ENCODE measurements at regions not wholly inside any gene's neighbourhood (a gene's known extent, or its start where the extent isn't known, plus 50 kb on each side); places are given as distances from the start of the nearest gene placed in this dataset.

DNA sequence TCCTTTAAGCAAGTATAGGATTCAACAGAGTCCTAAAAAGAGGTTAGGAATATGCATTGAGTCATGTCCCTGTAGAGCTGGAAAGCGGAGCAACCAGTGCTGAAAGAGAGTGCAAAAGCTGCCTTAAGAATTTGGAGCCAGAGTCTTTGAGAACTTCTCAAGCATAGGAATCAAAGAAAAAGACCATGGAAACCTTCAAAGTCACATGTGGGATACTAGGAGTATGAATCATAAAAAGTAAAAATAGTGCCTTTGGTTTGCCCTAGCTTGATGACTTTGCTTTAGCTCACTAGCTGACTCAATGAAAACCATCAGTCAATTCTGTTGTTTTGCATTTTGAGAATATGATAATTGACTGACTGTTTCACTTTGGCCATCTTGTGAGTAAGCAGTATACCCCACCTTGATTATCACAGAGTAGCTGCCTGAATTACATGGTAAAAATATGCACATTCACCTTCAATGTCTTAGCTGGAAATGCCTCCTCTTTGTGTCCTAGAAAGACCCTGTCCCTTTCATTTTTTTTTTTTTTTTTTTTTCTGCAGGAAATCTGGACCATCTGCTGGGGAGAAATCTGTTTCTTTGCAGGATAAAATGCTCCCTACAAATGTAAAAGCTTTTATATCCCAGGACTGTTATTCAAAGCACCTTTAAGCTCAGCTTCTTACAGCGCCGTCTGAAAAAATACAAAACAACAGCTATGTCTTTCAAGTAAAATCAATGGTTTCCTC is 248.6 kb upstream of the KRR1 start:
- TF ChIP-seq, protein P1, sequence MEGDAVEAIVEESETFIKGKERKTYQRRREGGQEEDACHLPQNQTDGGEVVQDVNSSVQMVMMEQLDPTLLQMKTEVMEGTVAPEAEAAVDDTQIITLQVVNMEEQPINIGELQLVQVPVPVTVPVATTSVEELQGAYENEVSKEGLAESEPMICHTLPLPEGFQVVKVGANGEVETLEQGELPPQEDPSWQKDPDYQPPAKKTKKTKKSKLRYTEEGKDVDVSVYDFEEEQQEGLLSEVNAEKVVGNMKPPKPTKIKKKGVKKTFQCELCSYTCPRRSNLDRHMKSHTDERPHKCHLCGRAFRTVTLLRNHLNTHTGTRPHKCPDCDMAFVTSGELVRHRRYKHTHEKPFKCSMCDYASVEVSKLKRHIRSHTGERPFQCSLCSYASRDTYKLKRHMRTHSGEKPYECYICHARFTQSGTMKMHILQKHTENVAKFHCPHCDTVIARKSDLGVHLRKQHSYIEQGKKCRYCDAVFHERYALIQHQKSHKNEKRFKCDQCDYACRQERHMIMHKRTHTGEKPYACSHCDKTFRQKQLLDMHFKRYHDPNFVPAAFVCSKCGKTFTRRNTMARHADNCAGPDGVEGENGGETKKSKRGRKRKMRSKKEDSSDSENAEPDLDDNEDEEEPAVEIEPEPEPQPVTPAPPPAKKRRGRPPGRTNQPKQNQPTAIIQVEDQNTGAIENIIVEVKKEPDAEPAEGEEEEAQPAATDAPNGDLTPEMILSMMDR (IDR thresholded peaks at IDR 0.05): no peak
- TF ChIP-seq POLR2A (IDR thresholded peaks at IDR 0.05) (no peak), POLR2AphosphoS5 (IDR thresholded peaks at IDR 0.05) (no peak)

Data from breast epithelium (tissue), 3 donors.